Gastrocnemius medialis (tissue), 4 donors: ENCODE measurements at regions not wholly inside any gene's neighbourhood (a gene's known extent, or its start where the extent isn't known, plus 50 kb on each side); places are given as distances from the start of the nearest gene placed in this dataset.

Source experiments
- CTCF ChIP-seq, 5 experiments: fragments of 450-650 bp in 3 of 5; fragments of 200-600 bp in 2 of 5; sonication (generic) in 2 of 5; IDR thresholded peaks in 4 of 5; conservative IDR thresholded peaks in 1 of 5; 1 replicate in 4 of 5; 2 replicates in 1 of 5; pipeline ENCODE4 v1.5.1; 2016 to 2019; ENCODE audit warnings: antibody characterized with exemption in 5 of 5, mild to moderate bottlenecking in 3 of 5, moderate library complexity in 3 of 5
- POLR2A ChIP-seq, 2 donors: fragments of 450-650 bp; IDR thresholded peaks; one replicate each; pipeline ENCODE4 v1.6.1; 2017; ENCODE audit warnings: antibody characterized with exemption in 2 of 2, mild to moderate bottlenecking in 2 of 2, moderate library complexity in 2 of 2

DNA sequence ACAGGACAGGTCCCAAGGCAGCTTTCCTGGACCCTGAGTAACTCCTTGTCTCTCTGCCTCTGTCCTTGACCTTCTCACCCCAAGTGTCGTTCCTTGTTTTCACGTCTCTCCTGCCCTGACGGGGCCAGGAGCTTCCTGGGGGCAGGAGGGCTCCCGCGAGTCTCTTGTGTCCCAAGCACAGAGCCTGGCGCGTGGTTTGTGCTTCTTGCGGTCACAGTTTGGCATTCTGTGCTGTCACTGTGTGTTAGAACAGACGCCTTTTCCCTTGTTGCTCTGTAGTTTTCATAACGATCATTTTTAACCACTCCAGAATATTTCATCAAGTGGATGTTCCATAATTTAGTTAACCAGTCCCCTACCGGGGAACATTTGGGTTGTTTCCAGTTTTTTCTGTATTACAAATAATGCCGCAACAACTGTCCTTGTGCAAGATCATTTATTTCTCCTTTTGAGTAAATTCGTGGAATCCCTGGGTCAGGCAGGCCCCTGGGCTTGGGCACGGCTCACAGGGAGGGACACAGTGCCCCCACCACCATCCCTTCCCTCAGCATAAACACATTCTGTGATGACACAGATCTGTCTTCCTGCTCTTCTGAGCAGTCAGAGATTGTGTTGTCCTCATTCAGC is 71.9 kb downstream of the TSPAN17 start:
- TF ChIP-seq POLR2A (IDR thresholded peaks at IDR 0.05), result no peak
- TF ChIP-seq CTCF (IDR thresholded peaks at IDR 0.05 in 4 of 5, conservative IDR thresholded peaks at IDR 0.05 in 1 of 5), result no peak
